ENCODE measurements at regions not wholly inside any gene's neighbourhood (a gene's known extent, or its start where the extent isn't known, plus 50 kb on each side); places are given as distances from the start of the nearest gene placed in this dataset.
"Not testable (repeated sequence)": the region's sequence is repeated elsewhere in the genome, so short reads cannot be mapped to it uniquely, and the experiment has no call there.

GRCh38 chr2:13858626-13859025 is 773.9 kb upstream of the LRATD1 start:
- no peaks in the 10 kb centered on the region for H3K27me3 ChIP-seq (ENCODE audit: insufficient read depth, low read length)
- no peaks in the 10 kb centered on the region for H3K79me1 ChIP-seq (ENCODE audit: insufficient read depth, low read depth, low read length, poor library complexity, severe bottlenecking)
- no peaks in the 10 kb centered on the region for H3K4me1 ChIP-seq (ENCODE audit: insufficient read depth, low read length)
- no peak overlapping the region for H4K8ac ChIP-seq (replicated peaks; ENCODE audit: insufficient read length, low read depth, low read length)
- H2BK120ac ChIP-seq (ENCODE audit: low read depth, low read length, poor library complexity, severe bottlenecking) = no peak overlapping the region
- H3K4me2 ChIP-seq (ENCODE audit: insufficient read depth, insufficient read length, low read length) = no peak overlapping the region
- no peak overlapping the region for H3T11ph ChIP-seq (ENCODE audit: low read length)
- Mint-ChIP-seq H3K27ac (no peak overlapping the region), H3K36me3 (ENCODE audit: insufficient read depth in 1 of 3, low read depth in 3 of 3) (no peaks in the 10 kb centered on the region), H3K27me3 (ENCODE audit: low read depth) (peaks cover 2% of the 10 kb centered on the region; the same call in 1 of the 2 replicates), H3K9me3 (no peaks in the 10 kb centered on the region), H3K4me1 (no peaks in the 10 kb centered on the region; a peak in 1 of 4 replicates), H3K4me3 (no peak overlapping the region)
- H3K79me2 ChIP-seq (ENCODE audit: insufficient read depth, low read length) = no peaks in the 10 kb centered on the region
- no peak overlapping the region for H2AK5ac ChIP-seq (ENCODE audit: insufficient read length, low read length)
- H4K91ac ChIP-seq (ENCODE audit: insufficient read length, low read depth, low read length) = no peak overlapping the region
- no peaks in the 10 kb centered on the region for H3K9me3 ChIP-seq (ENCODE audit: control insufficient read depth, low read depth, low read length)
- no peaks in the 10 kb centered on the region for H4K20me1 ChIP-seq (ENCODE audit: control insufficient read depth, insufficient read depth, insufficient read length)
- no peak overlapping the region for H3K18ac ChIP-seq (ENCODE audit: insufficient read length, low read depth, low read length)
- no peaks in the 10 kb centered on the region for H3K23me2 ChIP-seq (ENCODE audit: insufficient read length, low read depth, low read length, poor library complexity, severe bottlenecking)
- no peak overlapping the region for H2BK12ac ChIP-seq (ENCODE audit: insufficient read length, low read depth, low read length)
- no peak overlapping the region for H3K27ac ChIP-seq (ENCODE audit: insufficient read length, low read depth, low read length)
- H3K23ac ChIP-seq (ENCODE audit: insufficient read length, low read depth, low read length) = no peak overlapping the region
- no peak overlapping the region for H2BK20ac ChIP-seq (ENCODE audit: low read depth, low read length, poor library complexity, severe bottlenecking)
- no peak overlapping the region for H2AFZ ChIP-seq (ENCODE audit: low read length)
- DNase-seq = no peak
- no peak overlapping the region for H3K4ac ChIP-seq (ENCODE audit: low read depth, low read length)
- H3K14ac ChIP-seq (ENCODE audit: insufficient read depth, low read length) = no peak overlapping the region
- H2BK15ac ChIP-seq (ENCODE audit: low read depth, low read length) = no peak overlapping the region
- no peak overlapping the region for H3K9ac ChIP-seq (ENCODE audit: extremely low read depth, insufficient read length, low read length)
- H3K56ac ChIP-seq (ENCODE audit: insufficient read length, low read depth, low read length) = no peak overlapping the region
- TF ChIP-seq, protein P1, sequence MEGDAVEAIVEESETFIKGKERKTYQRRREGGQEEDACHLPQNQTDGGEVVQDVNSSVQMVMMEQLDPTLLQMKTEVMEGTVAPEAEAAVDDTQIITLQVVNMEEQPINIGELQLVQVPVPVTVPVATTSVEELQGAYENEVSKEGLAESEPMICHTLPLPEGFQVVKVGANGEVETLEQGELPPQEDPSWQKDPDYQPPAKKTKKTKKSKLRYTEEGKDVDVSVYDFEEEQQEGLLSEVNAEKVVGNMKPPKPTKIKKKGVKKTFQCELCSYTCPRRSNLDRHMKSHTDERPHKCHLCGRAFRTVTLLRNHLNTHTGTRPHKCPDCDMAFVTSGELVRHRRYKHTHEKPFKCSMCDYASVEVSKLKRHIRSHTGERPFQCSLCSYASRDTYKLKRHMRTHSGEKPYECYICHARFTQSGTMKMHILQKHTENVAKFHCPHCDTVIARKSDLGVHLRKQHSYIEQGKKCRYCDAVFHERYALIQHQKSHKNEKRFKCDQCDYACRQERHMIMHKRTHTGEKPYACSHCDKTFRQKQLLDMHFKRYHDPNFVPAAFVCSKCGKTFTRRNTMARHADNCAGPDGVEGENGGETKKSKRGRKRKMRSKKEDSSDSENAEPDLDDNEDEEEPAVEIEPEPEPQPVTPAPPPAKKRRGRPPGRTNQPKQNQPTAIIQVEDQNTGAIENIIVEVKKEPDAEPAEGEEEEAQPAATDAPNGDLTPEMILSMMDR (conservative IDR thresholded peaks at IDR 0.05) = no peak
- H2BK5ac ChIP-seq (ENCODE audit: insufficient read length, low read length) = no peak overlapping the region
- WGBS (ENCODE audit: extremely low coverage, insufficient read length, low lambda C conversion rate) = no CpG with 5 or more reads among the region's 6 CpGs
- H4K5ac ChIP-seq (ENCODE audit: insufficient read length, low read depth, low read length) = no peak overlapping the region

- H3K4me2 ChIP-seq (ENCODE audit: insufficient read depth, insufficient read length, low read length); H3K79me2 ChIP-seq (ENCODE audit: insufficient read depth, low read length); H2BK120ac ChIP-seq (ENCODE audit: low read depth, low read length, poor library complexity, severe bottlenecking); H3K27ac Mint-ChIP-seq; H3K9ac ChIP-seq (ENCODE audit: extremely low read depth, insufficient read length, low read length); H2BK12ac ChIP-seq (ENCODE audit: insufficient read length, low read depth, low read length); H2BK20ac ChIP-seq (ENCODE audit: low read depth, low read length, poor library complexity, severe bottlenecking); H3K23me2 ChIP-seq (ENCODE audit: insufficient read length, low read depth, low read length, poor library complexity, severe bottlenecking); H4K91ac ChIP-seq (ENCODE audit: insufficient read length, low read depth, low read length); H3K4me1 ChIP-seq (ENCODE audit: insufficient read depth, low read length); H3K79me1 ChIP-seq (ENCODE audit: insufficient read depth, low read depth, low read length, poor library complexity, severe bottlenecking); H3K18ac ChIP-seq (ENCODE audit: insufficient read length, low read depth, low read length); H3K27me3 Mint-ChIP-seq (ENCODE audit: low read depth); H2BK5ac ChIP-seq (ENCODE audit: insufficient read length, low read length); H3K56ac ChIP-seq (ENCODE audit: insufficient read length, low read depth, low read length); H4K8ac ChIP-seq (replicated peaks; ENCODE audit: insufficient read length, low read depth, low read length); H3K27ac ChIP-seq (ENCODE audit: insufficient read length, low read depth, low read length); H2AK5ac ChIP-seq (ENCODE audit: insufficient read length, low read length); H3K14ac ChIP-seq (ENCODE audit: insufficient read depth, low read length); H4K5ac ChIP-seq (ENCODE audit: insufficient read length, low read depth, low read length); H3K23ac ChIP-seq (ENCODE audit: insufficient read length, low read depth, low read length); H3K36me3 Mint-ChIP-seq (ENCODE audit: insufficient read depth in 1 of 3, low read depth in 3 of 3); H3K9me3 Mint-ChIP-seq; H3K9me3 ChIP-seq (ENCODE audit: control insufficient read depth, low read depth, low read length); DNase-seq; H2AFZ ChIP-seq (ENCODE audit: low read length); H3K4me1 Mint-ChIP-seq; H4K20me1 ChIP-seq (ENCODE audit: control insufficient read depth, insufficient read depth, insufficient read length); H3K4me3 Mint-ChIP-seq; H2BK15ac ChIP-seq (ENCODE audit: low read depth, low read length); H3K4ac ChIP-seq (ENCODE audit: low read depth, low read length); H3T11ph ChIP-seq (ENCODE audit: low read length); H3K27me3 ChIP-seq (ENCODE audit: insufficient read depth, low read length): not testable (repeated sequence)
Observed at GRCh38 chr2:13868275-13868674, 764.2 kb upstream of the LRATD1 start.
